ENCODE measurements at regions not wholly inside any gene's neighbourhood (a gene's known extent, or its start where the extent isn't known, plus 50 kb on each side); places are given as distances from the start of the nearest gene placed in this dataset.
"Not testable (repeated sequence)": the region's sequence is repeated elsewhere in the genome, so short reads cannot be mapped to it uniquely, and the experiment has no call there.

- no peak for DNase-seq
Measured at GRCh38 chr2:125642032-125642431, 1013.9 kb upstream of the GYPC start.

GRCh38 chr2:125643128-125643527, 1012.8 kb upstream of the GYPC start:
- no peak for DNase-seq

GRCh38 chr2:125643585-125643984, 1012.4 kb upstream of the GYPC start:
- no peak for DNase-seq

- no peak for DNase-seq
Measured at GRCh38 chr2:125644257-125644656, 1011.7 kb upstream of the GYPC start.

GRCh38 chr2:125652280-125652679, 1003.7 kb upstream of the GYPC start:
- DNase-seq = no peak

GRCh38 chr2:125654226-125654625, 1001.7 kb upstream of the GYPC start:
- no peak for DNase-seq

- DNase-seq = no peak
Measured at GRCh38 chr2:125656190-125656589, 999.8 kb upstream of the GYPC start.

- no peak for DNase-seq
Measured at GRCh38 chr2:125658583-125658982, 997.4 kb upstream of the GYPC start.

- DNase-seq = not testable (repeated sequence)
Measured at GRCh38 chr2:125660369-125660768, 995.6 kb upstream of the GYPC start.

GRCh38 chr2:125667630-125668029, 988.3 kb upstream of the GYPC start:
- no peak for DNase-seq

- DNase-seq = no peak
Measured at GRCh38 chr2:125679903-125680302, 976.1 kb upstream of the GYPC start.

- DNase-seq = no peak
Measured at GRCh38 chr2:125680809-125681208, 975.1 kb upstream of the GYPC start.

- DNase-seq = no peak
Measured at GRCh38 chr2:125681576-125681975, 974.4 kb upstream of the GYPC start.

GRCh38 chr2:125681976-125682805, 973.8 kb upstream of the GYPC start:
- DNase-seq = no peak

- no peak for DNase-seq
Measured at GRCh38 chr2:125684256-125684655, 971.7 kb upstream of the GYPC start.

GRCh38 chr2:125684932-125685331, 971.0 kb upstream of the GYPC start:
- no peak for DNase-seq

GRCh38 chr2:125696560-125696959, 959.4 kb upstream of the GYPC start:
- DNase-seq = no peak

- DNase-seq = no peak
Measured at GRCh38 chr2:125698280-125698679, 957.7 kb upstream of the GYPC start.

GRCh38 chr2:125701070-125701469, 954.9 kb upstream of the GYPC start:
- no peak for DNase-seq

GRCh38 chr2:125707611-125708010, 948.3 kb upstream of the GYPC start:
- DNase-seq = no peak

- no peak for DNase-seq
Measured at GRCh38 chr2:125710561-125710960, 945.4 kb upstream of the GYPC start.

- DNase-seq = no peak
Measured at GRCh38 chr2:125711075-125711474, 944.9 kb upstream of the GYPC start.

- no peak for DNase-seq
Measured at GRCh38 chr2:125713533-125713932, 942.4 kb upstream of the GYPC start.

GRCh38 chr2:125721072-125721721, 934.8 kb upstream of the GYPC start:
- DNase-seq = no peak

- no peak for DNase-seq
Measured at GRCh38 chr2:125730921-125731320, 925.0 kb upstream of the GYPC start.

Measured in GOT3 (cell line).